MM.1S (cell line): ENCODE measurements at regions not wholly inside any gene's neighbourhood (a gene's known extent, or its start where the extent isn't known, plus 50 kb on each side); places are given as distances from the start of the nearest gene placed in this dataset.
"Not testable (repeated sequence)": the region's sequence is repeated elsewhere in the genome, so short reads cannot be mapped to it uniquely, and the experiment has no call there.

ENCODE experiments used
- EZH2 ChIP-seq: fragments of 300-600 bp; sonication (generic); optimal IDR thresholded peaks from 2 replicates; pipeline ENCODE3; 2017; ENCODE audit warnings: low read depth, mild to moderate bottlenecking, antibody characterized with exemption, low read length, mixed read lengths
- TF ChIP-seq, protein P1 (sequence below): fragments of 300-600 bp; sonication (generic); IDR thresholded peaks from 2 replicates; pipeline ENCODE4 v1.5.1; 2016; ENCODE audit warnings: antibody characterized with exemption, low read length, mixed read lengths

DNA sequence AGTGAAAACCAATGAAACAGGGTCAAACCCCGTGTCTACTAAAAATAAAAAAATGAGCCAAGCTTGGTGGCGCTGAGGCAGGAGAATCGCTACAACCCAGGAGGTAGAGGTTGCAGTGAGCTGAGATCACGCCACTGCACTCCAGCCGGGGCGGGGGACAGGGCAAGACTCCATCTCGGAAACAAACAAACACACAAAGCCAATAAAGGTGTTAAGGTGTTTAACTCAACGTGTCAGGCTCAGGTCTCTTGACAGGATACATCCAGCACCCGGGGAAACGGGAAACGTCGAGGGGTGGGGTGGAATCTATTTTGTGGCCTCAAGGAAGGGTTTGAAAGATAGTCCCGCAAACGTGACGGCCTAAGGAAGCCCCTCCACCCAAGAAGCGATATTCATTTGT, 760.8 kb upstream of the DEFB115 start:
- TF ChIP-seq, protein P1, sequence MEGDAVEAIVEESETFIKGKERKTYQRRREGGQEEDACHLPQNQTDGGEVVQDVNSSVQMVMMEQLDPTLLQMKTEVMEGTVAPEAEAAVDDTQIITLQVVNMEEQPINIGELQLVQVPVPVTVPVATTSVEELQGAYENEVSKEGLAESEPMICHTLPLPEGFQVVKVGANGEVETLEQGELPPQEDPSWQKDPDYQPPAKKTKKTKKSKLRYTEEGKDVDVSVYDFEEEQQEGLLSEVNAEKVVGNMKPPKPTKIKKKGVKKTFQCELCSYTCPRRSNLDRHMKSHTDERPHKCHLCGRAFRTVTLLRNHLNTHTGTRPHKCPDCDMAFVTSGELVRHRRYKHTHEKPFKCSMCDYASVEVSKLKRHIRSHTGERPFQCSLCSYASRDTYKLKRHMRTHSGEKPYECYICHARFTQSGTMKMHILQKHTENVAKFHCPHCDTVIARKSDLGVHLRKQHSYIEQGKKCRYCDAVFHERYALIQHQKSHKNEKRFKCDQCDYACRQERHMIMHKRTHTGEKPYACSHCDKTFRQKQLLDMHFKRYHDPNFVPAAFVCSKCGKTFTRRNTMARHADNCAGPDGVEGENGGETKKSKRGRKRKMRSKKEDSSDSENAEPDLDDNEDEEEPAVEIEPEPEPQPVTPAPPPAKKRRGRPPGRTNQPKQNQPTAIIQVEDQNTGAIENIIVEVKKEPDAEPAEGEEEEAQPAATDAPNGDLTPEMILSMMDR, result not testable (repeated sequence)
- not testable (repeated sequence) for TF ChIP-seq EZH2
